ENCODE measurements at regions not wholly inside any gene's neighbourhood (a gene's known extent, or its start where the extent isn't known, plus 50 kb on each side); places are given as distances from the start of the nearest gene placed in this dataset.

DNA sequence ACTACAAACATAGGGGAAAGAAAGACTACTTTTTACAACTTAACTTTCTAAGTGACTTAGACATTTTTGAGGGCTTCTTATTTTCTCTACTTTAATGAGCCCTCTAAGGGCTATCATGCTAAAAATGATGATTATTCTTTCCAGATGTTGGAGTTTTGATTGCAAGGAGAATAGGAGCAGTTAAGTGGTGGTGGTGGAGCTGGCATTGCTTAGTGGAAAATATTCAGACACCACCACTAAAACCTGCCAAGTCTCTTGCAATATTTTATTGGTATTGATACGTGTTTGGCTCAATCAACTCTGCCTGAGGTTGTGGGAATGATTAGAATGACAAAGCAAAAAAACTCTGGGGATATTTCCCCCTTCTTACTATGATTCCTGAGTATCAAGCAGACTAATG is 82.6 kb upstream of the PTGFR start:
- Histone ChIP-seq H3K4me1 (ENCODE audit: control insufficient read depth, low read depth, low read length) (no peaks in the 10 kb centered on the region), H3K9ac (ENCODE audit: low read length) (no peak overlapping the region), H3K4me3 (ENCODE audit: low read length) (no peak overlapping the region), H3K27me3 (ENCODE audit: control insufficient read depth, insufficient read depth, low read length) (no peaks in the 10 kb centered on the region), H3K36me3 (ENCODE audit: control insufficient read depth, low read depth, low read length) (no peaks in the 10 kb centered on the region), H3K27ac (ENCODE audit: low read length) (no peak overlapping the region), H3K9me3 (ENCODE audit: control insufficient read depth, low read depth, low read length) (no peaks in the 10 kb centered on the region)

DNA sequence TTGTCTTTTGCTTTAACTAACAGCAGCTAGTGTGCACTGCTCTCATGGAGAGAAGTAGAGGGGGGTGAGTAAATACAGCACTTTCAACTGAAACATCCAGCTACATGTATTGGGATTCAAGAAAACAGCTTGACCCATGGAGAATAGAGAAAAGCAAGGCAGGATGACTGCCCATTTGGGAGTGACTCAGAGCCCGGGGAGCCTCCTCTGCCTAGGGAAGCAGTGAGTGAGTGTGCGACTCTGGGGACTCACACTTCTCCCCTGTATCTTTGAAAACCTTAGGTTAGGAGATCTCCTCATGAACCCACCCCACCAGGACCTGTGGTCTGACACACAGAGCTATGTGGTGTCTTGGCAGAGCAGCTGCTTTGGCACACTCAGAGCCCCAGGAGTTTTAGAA is 82.0 kb upstream of the PTGFR start:
- Histone ChIP-seq H3K27me3 (ENCODE audit: control insufficient read depth, insufficient read depth, low read length) (no peaks in the 10 kb centered on the region), H3K4me1 (ENCODE audit: control insufficient read depth, low read depth, low read length) (peaks cover 5% of the 10 kb centered on the region), H3K9me3 (ENCODE audit: control insufficient read depth, low read depth, low read length) (no peaks in the 10 kb centered on the region), H3K27ac (ENCODE audit: low read length) (no peak overlapping the region), H3K9ac (ENCODE audit: low read length) (no peak overlapping the region), H3K4me3 (ENCODE audit: low read length) (no peak overlapping the region), H3K36me3 (ENCODE audit: control insufficient read depth, low read depth, low read length) (no peaks in the 10 kb centered on the region)

DNA sequence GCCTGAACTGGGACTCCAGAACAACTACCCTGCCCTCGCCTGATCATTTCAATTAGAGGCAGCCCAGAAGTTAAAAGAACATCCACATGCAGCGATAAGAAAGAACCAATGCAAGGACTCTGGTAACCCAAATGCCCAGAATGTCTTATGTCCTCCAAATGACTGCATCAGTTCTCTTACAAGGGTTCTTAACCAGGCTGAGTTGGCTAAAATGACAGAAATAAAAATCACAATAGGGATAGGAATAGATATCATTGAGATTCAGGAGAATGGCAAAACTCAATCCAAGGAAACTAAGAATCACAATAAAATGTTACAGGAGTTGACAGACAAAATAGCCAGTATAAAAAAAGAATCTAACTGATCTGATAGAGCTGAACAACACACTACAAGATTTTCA is 80.1 kb upstream of the PTGFR start:
- H3K36me3 ChIP-seq (ENCODE audit: control insufficient read depth, low read depth, low read length) = no peaks in the 10 kb centered on the region
- H3K9me3 ChIP-seq (ENCODE audit: control insufficient read depth, low read depth, low read length) = no peaks in the 10 kb centered on the region
- H3K9ac ChIP-seq (ENCODE audit: low read length) = no peak overlapping the region
- H3K27me3 ChIP-seq (ENCODE audit: control insufficient read depth, insufficient read depth, low read length) = no peaks in the 10 kb centered on the region
- peaks cover 11% of the 10 kb centered on the region for H3K4me1 ChIP-seq (ENCODE audit: control insufficient read depth, low read depth, low read length)
- no peak overlapping the region for H3K27ac ChIP-seq (ENCODE audit: low read length)
- no peak overlapping the region for H3K4me3 ChIP-seq (ENCODE audit: low read length)

DNA sequence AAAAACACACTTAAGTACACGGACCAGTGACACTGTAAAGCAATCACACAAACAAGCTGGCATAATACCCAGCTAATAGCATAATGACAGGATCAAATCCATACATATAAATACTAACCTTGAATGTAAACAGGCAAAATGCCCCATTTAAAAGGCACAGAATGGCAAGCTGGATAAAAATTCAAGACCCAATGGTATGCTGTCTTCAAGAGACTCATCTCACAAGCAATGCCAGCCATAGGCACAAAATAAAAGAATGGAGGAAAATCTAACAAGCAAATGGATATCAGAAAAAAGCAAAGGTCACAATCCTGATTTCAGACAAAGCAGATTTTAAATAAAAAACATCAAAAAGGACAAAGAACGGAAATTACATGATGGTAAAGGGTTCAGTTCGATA is 79.1 kb upstream of the PTGFR start:
- no peaks in the 10 kb centered on the region for H3K36me3 ChIP-seq (ENCODE audit: control insufficient read depth, low read depth, low read length)
- no peaks in the 10 kb centered on the region for H3K9me3 ChIP-seq (ENCODE audit: control insufficient read depth, low read depth, low read length)
- H3K27ac ChIP-seq (ENCODE audit: low read length) = no peak overlapping the region
- H3K4me3 ChIP-seq (ENCODE audit: low read length) = no peak overlapping the region
- no peaks in the 10 kb centered on the region for H3K27me3 ChIP-seq (ENCODE audit: control insufficient read depth, insufficient read depth, low read length)
- peaks cover 11% of the 10 kb centered on the region for H3K4me1 ChIP-seq (ENCODE audit: control insufficient read depth, low read depth, low read length)
- no peak overlapping the region for H3K9ac ChIP-seq (ENCODE audit: low read length)

DNA sequence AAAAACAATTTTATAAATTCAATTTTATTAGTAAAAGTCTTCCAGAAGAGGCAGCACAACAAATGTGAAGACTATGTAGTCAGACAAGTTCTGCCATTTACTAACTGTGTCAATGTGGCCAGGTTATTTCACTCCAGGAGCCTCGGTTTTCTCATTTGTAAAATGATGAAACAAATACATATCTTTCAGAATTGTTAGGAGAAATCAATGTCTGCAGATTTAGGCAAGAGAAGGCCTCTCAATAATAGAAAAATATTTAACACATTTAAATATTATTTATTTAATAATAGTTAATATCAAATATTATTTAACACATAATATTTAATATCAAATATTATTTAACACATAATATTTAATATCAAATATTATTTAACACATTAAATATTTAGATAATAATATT is 75.6 kb upstream of the PTGFR start:
- H3K9ac ChIP-seq (ENCODE audit: low read length) = no peak overlapping the region
- peaks cover 15% of the 10 kb centered on the region for H3K4me1 ChIP-seq (ENCODE audit: control insufficient read depth, low read depth, low read length)
- H3K9me3 ChIP-seq (ENCODE audit: control insufficient read depth, low read depth, low read length) = no peaks in the 10 kb centered on the region
- H3K27ac ChIP-seq (ENCODE audit: low read length) = no peak overlapping the region
- H3K27me3 ChIP-seq (ENCODE audit: control insufficient read depth, insufficient read depth, low read length) = no peaks in the 10 kb centered on the region
- no peaks in the 10 kb centered on the region for H3K36me3 ChIP-seq (ENCODE audit: control insufficient read depth, low read depth, low read length)
- H3K4me3 ChIP-seq (ENCODE audit: low read length) = no peak overlapping the region

DNA sequence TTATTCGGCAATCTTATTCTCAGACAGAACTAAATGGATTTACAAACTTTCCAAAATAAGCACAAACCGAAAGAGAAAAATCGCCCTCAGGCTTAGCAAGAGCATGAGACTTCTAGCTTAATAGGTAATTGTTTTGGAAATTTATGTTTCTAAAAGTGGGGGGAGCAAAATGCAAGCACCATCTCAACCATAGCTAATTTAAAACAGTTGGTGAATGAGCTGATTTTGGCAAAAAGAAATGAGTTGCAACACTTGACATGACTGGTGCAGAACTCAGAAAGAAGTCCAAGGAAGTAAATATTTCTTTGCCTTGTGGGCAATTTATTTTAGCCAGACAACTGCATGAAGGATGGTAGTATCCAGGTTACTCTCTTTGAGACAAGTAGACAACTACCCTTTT is 71.5 kb upstream of the PTGFR start:
- Histone ChIP-seq H3K27ac (ENCODE audit: low read length) (no peak overlapping the region), H3K4me3 (ENCODE audit: low read length) (no peak overlapping the region)

DNA sequence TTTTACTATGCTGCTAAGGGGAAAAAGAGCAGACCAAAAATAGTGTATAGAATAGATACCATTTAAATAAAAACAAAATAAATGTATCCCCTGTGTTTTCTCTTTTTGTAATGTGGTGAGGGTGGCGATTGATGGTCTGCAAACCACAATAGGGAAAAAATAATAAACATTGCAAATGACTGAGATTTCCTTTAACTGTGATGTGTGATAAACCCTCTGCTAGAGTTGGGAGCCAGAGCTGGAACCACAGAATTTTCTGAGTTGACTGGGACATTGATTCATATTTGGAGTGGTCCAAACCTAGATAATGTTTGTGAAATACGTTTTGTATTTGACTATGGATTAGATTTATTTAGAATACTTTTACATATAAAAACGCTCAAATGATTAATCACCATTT is 70.6 kb upstream of the PTGFR start:
- Histone ChIP-seq H3K27ac (ENCODE audit: low read length) (no peak overlapping the region), H3K9ac (ENCODE audit: low read length) (no peak overlapping the region), H3K9me3 (ENCODE audit: control insufficient read depth, low read depth, low read length) (no peaks in the 10 kb centered on the region), H3K4me1 (ENCODE audit: control insufficient read depth, low read depth, low read length) (peaks cover 3% of the 10 kb centered on the region), H3K36me3 (ENCODE audit: control insufficient read depth, low read depth, low read length) (no peaks in the 10 kb centered on the region), H3K27me3 (ENCODE audit: control insufficient read depth, insufficient read depth, low read length) (no peaks in the 10 kb centered on the region), H3K4me3 (ENCODE audit: low read length) (no peak overlapping the region)

More for the DNA sequence above, 71.5 kb upstream of the PTGFR start:
- no peaks in the 10 kb centered on the region for H3K36me3 ChIP-seq (ENCODE audit: control insufficient read depth, low read depth, low read length)
- peaks cover 4% of the 10 kb centered on the region for H3K4me1 ChIP-seq (ENCODE audit: control insufficient read depth, low read depth, low read length)
- no peak overlapping the region for H3K9ac ChIP-seq (ENCODE audit: low read length)
- H3K9me3 ChIP-seq (ENCODE audit: control insufficient read depth, low read depth, low read length) = no peaks in the 10 kb centered on the region
- H3K27me3 ChIP-seq (ENCODE audit: control insufficient read depth, insufficient read depth, low read length) = no peaks in the 10 kb centered on the region

DNA sequence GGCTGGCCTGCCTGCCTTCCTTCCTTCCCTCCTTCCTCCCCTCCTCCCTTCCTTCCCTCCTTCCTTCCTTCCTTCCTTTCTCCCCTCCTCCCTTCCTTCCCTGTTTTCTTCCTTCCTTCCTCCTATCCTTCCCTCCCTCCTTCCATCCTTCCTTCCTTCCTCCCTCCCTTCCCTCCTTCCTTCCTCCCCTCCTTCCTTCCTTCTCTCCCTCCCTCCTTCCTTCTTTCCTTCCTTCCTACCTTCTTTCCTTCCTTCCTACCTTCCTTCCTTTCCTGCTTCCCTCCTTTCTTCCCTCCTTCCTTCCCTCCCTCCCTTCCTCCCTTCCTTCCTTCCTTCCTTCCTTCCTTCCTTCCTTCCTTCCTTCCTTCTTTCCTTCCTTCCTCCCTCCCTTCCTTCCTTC is 70.1 kb upstream of the PTGFR start:
- Histone ChIP-seq H3K27me3 (ENCODE audit: control insufficient read depth, insufficient read depth, low read length) (no peaks in the 10 kb centered on the region), H3K4me3 (ENCODE audit: low read length) (no peak overlapping the region), H3K4me1 (ENCODE audit: control insufficient read depth, low read depth, low read length) (peaks cover 3% of the 10 kb centered on the region), H3K9me3 (ENCODE audit: control insufficient read depth, low read depth, low read length) (no peaks in the 10 kb centered on the region), H3K27ac (ENCODE audit: low read length) (no peak overlapping the region), H3K36me3 (ENCODE audit: control insufficient read depth, low read depth, low read length) (no peaks in the 10 kb centered on the region), H3K9ac (ENCODE audit: low read length) (no peak overlapping the region)

DNA sequence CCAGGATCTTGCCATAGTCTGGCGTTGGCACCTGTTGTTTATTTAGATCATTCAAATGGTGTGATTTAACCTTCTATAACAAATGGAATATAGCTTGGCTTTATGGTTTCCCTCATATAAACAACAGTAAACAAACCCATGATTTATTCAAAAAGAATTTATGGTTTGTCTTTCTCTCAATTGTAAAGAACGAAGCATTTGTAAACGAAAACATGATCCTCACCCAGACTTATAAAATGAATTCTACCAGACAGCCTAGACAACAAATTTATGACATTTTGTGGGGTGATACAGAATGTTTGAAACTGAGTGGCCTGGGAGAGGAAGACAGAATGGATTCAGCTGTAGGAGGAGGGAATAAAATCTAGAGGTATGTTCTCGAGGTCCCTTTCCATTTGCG is 66.1 kb upstream of the PTGFR start:
- no peak overlapping the region for H3K4me3 ChIP-seq (ENCODE audit: low read length)
- H3K27me3 ChIP-seq (ENCODE audit: control insufficient read depth, insufficient read depth, low read length) = no peaks in the 10 kb centered on the region
- H3K9me3 ChIP-seq (ENCODE audit: control insufficient read depth, low read depth, low read length) = no peaks in the 10 kb centered on the region
- H3K4me1 ChIP-seq (ENCODE audit: control insufficient read depth, low read depth, low read length) = peaks cover 14% of the 10 kb centered on the region
- H3K9ac ChIP-seq (ENCODE audit: low read length) = no peak overlapping the region
- no peaks in the 10 kb centered on the region for H3K36me3 ChIP-seq (ENCODE audit: control insufficient read depth, low read depth, low read length)
- no peak overlapping the region for H3K27ac ChIP-seq (ENCODE audit: low read length)

DNA sequence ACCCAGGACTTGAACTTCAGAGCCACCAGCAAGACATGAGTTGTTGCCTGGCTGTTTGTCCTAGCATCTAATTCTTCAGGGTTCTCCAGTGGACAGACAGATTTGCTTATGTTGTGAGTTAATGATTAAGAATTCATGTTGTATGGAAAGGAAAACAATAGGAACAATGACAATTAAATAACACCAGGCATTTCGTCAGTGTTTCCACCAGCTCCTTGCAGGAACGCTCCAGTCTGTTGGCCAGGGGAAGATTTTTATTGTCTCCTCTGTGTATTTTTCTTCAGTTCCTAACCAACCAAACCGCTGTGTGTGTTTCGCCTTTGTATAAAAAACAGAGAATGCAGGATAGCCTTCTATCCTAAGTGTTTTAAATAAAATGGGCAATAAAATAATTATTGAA is 64.4 kb upstream of the PTGFR start:
- H3K4me3 ChIP-seq (ENCODE audit: low read length) = no peak overlapping the region

DNA sequence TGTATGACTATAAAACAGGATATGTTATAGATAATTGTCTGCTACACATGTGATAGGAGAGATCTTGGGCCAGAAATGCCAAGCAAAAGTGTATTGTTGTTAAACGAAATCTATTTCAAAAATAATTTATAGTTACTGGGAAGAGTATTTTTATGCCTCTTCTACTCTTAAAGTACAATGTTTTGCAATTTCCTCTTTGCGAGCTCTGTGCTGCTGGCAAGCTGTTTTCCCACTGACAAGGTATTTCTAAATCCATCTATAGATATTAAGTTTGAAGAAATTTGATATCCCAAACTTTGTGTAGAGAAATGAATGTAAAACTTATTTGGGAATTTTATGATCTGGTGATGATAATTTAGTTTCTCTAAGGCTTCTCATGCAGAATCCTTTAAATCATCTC is 63.3 kb upstream of the PTGFR start:
- peaks cover 14% of the 10 kb centered on the region for H3K4me1 ChIP-seq (ENCODE audit: control insufficient read depth, low read depth, low read length)
- H3K9me3 ChIP-seq (ENCODE audit: control insufficient read depth, low read depth, low read length) = no peaks in the 10 kb centered on the region
- no peak overlapping the region for H3K27ac ChIP-seq (ENCODE audit: low read length)
- H3K4me3 ChIP-seq (ENCODE audit: low read length) = no peak overlapping the region
- no peaks in the 10 kb centered on the region for H3K36me3 ChIP-seq (ENCODE audit: control insufficient read depth, low read depth, low read length)
- no peaks in the 10 kb centered on the region for H3K27me3 ChIP-seq (ENCODE audit: control insufficient read depth, insufficient read depth, low read length)
- no peak overlapping the region for H3K9ac ChIP-seq (ENCODE audit: low read length)

More for the DNA sequence above, 64.4 kb upstream of the PTGFR start:
- H3K4me1 ChIP-seq (ENCODE audit: control insufficient read depth, low read depth, low read length) = peaks cover 14% of the 10 kb centered on the region
- peak overlapping the region; percentile 9 for H3K27ac ChIP-seq (ENCODE audit: low read length)
- H3K27me3 ChIP-seq (ENCODE audit: control insufficient read depth, insufficient read depth, low read length) = no peaks in the 10 kb centered on the region
- H3K36me3 ChIP-seq (ENCODE audit: control insufficient read depth, low read depth, low read length) = no peaks in the 10 kb centered on the region
- no peaks in the 10 kb centered on the region for H3K9me3 ChIP-seq (ENCODE audit: control insufficient read depth, low read depth, low read length)
- no peak overlapping the region for H3K9ac ChIP-seq (ENCODE audit: low read length)

DNA sequence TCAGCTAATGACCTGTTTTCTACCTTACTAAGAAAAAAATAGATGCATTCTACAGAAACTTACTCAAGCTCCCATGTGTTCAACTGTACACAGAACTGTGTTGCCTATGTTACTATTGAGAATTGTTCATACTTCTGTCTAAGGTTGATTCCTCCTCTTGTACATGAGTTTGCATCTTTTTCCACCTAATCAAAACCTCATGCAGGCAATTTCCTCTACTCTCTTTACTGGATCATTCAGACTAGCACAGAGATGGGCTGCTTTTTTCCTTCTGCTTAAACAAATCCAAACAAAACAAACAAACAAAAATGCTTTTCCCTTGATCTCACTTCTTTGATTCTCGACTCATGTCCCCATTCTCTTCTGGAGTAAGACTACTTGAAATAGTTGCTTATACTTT is 58.8 kb upstream of the PTGFR start:
- Histone ChIP-seq H3K27me3 (ENCODE audit: control insufficient read depth, insufficient read depth, low read length) (no peaks in the 10 kb centered on the region), H3K27ac (ENCODE audit: low read length) (no peak overlapping the region), H3K4me1 (ENCODE audit: control insufficient read depth, low read depth, low read length) (peaks cover 6% of the 10 kb centered on the region), H3K9ac (ENCODE audit: low read length) (no peak overlapping the region), H3K9me3 (ENCODE audit: control insufficient read depth, low read depth, low read length) (peaks cover 2% of the 10 kb centered on the region), H3K4me3 (ENCODE audit: low read length) (no peak overlapping the region), H3K36me3 (ENCODE audit: control insufficient read depth, low read depth, low read length) (no peaks in the 10 kb centered on the region)
